ENCODE measurements at regions not wholly inside any gene's neighbourhood (a gene's known extent, or its start where the extent isn't known, plus 50 kb on each side); places are given as distances from the start of the nearest gene placed in this dataset.

GRCh38 chr10:117775526-117775925, 233.0 kb downstream of the EMX2 start:
- TF ChIP-seq CTCF (IDR thresholded peaks at IDR 0.05) (no peak), POLR2AphosphoS5 (IDR thresholded peaks at IDR 0.05) (no peak)
